ENCODE measurements at regions not wholly inside any gene's neighbourhood (a gene's known extent, or its start where the extent isn't known, plus 50 kb on each side); places are given as distances from the start of the nearest gene placed in this dataset.
"Not testable (repeated sequence)": the region's sequence is repeated elsewhere in the genome, so short reads cannot be mapped to it uniquely, and the experiment has no call there.

DNA sequence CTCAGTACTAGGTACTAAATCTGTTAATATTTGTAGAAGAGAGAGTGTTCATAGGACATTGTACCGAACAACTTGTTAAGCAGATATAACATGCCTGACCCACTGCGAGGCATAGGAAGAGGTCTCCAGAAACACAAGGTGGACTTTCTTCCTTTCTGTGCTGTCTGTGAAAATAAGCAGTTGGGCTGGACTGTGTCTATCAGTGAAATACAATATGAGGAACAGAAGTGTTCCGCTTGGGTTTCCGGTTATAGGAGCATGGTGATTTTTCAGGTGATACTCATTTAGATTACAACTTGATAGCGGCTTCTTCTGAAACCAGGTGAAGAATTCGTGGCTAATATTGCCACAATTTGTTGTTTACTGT is 60.9 kb upstream of the TLR4 start (continued):
- TF ChIP-seq, protein P1, sequence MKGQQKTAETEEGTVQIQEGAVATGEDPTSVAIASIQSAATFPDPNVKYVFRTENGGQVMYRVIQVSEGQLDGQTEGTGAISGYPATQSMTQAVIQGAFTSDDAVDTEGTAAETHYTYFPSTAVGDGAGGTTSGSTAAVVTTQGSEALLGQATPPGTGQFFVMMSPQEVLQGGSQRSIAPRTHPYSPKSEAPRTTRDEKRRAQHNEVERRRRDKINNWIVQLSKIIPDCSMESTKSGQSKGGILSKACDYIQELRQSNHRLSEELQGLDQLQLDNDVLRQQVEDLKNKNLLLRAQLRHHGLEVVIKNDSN (IDR thresholded peaks at IDR 0.05; ENCODE audit: borderline replicate concordance, low read depth), result no peak
- TF ChIP-seq FOXM1 (IDR thresholded peaks at IDR 0.05; ENCODE audit: low read depth) (no peak), FOXJ3 (CRISPR knock-in tag; IDR thresholded peaks at IDR 0.05) (no peak), SIN3A (IDR thresholded peaks at IDR 0.05; ENCODE audit: borderline replicate concordance, low read depth, low read length) (no peak), TAF1 (IDR thresholded peaks at IDR 0.05; ENCODE audit: borderline replicate concordance, low read depth, low read length) (no peak)
- TF ChIP-seq, protein P2, sequence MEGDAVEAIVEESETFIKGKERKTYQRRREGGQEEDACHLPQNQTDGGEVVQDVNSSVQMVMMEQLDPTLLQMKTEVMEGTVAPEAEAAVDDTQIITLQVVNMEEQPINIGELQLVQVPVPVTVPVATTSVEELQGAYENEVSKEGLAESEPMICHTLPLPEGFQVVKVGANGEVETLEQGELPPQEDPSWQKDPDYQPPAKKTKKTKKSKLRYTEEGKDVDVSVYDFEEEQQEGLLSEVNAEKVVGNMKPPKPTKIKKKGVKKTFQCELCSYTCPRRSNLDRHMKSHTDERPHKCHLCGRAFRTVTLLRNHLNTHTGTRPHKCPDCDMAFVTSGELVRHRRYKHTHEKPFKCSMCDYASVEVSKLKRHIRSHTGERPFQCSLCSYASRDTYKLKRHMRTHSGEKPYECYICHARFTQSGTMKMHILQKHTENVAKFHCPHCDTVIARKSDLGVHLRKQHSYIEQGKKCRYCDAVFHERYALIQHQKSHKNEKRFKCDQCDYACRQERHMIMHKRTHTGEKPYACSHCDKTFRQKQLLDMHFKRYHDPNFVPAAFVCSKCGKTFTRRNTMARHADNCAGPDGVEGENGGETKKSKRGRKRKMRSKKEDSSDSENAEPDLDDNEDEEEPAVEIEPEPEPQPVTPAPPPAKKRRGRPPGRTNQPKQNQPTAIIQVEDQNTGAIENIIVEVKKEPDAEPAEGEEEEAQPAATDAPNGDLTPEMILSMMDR (IDR thresholded peaks at IDR 0.05), result no peak

DNA sequence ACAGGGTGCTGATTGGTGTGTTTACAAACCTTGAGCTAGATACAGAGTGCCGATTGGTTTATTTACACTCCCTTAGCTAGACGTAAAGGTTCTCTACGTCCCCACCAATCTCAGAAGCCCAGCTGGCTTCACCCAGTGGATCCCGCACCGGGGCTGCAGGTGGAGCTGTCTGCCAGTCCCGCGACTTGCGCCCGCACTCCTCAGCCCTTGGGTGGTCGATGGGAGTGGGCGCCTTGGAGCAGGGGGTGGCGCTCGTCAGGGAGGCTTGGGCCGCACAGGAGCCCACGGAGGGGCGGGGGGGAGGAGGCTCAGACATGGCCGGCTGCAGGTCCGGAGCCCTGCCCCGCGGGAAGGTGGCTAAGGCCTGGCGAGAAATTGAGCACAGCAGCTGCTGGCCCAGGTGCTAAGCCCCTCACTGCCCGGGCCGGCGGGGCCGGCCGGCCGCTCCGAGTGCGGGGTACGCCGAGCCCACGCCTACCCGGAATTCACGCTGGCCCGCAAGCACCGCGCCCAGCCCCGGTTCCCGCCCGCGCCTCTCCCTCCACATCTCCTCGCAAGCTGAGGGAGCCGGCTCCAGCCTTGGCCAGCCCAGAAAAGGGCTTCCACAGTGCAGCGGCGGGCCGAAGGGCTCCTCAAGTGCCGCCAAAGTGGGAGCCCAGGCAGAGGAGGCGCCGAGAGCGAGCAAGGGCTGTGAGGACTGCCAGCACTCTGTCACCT is 61.5 kb upstream of the TLR4 start:
- H3K9me2 ChIP-seq; H3K36me3 ChIP-seq (replicated peaks in 1 of 2; ENCODE audit: control insufficient read depth in 1 of 2, insufficient read depth in 2 of 2, low read length in 1 of 2); H3K9me3 ChIP-seq; H2AFZ ChIP-seq (ENCODE audit: low read depth); H4K20me1 ChIP-seq (ENCODE audit: insufficient read depth); H3K27ac ChIP-seq (ENCODE audit: low read depth in 2 of 2, low read length in 1 of 2); H3K79me2 ChIP-seq (ENCODE audit: insufficient read depth); H3K4me2 ChIP-seq; POLR2A ChIA-PET; H3K4me3 ChIP-seq (ENCODE audit: low read depth in 2 of 2, low read length in 1 of 2); H3F3A ChIP-seq (replicated peaks; ENCODE audit: insufficient read depth); DNase-seq; H3K9ac ChIP-seq; H3K27me3 ChIP-seq (ENCODE audit: insufficient read depth): not testable (repeated sequence)
- 78% methylated on average over 22 of the region's 50 CpGs for WGBS (ENCODE audit: low lambda C conversion rate)
- peaks cover 0 to 12% of the 10 kb centered on the region in 2 experiments; a peak in 3 of 4 replicates for H3K4me1 ChIP-seq (ENCODE audit: control insufficient read depth in 1 of 2, insufficient read depth in 2 of 2, low read depth in 1 of 2, low read length in 1 of 2)
- CTCF ChIA-PET, result interaction anchor here (0.9 to 1.9 kb wide), 3 partner anchors 12 to 155 kb away, joined by 4 to 7 read pairs (median 5); no protein-coding TSS in a partner anchor

DNA sequence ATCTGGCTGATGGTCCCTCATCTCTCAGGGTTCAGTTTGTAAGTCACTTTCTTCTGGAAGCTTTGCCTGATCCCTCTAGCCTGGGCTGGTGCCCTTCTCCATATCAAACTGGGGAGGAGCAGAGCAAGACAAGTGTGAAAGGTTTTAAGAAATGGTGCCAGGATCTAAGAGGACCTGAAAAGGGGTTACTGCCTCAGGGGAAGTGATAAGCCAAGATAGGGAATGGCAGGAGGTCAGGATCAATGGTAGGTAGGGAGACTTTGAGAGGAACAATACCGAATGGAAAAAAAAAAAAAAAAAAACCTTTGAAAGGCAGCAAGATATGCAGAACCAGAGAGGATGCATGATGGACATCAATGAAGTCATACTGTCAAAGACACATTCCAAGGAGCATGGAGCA is 67.5 kb upstream of the TLR4 start:
- Histone ChIP-seq H3F3A (replicated peaks; ENCODE audit: insufficient read depth) (no peaks in the 10 kb centered on the region), H2AFZ (ENCODE audit: low read depth) (no peak overlapping the region), H3K9me3 (no peaks in the 10 kb centered on the region), H3K9ac (no peak overlapping the region), H3K9me2 (no peaks in the 10 kb centered on the region), H3K36me3 (replicated peaks in 1 of 2; ENCODE audit: control insufficient read depth in 1 of 2, insufficient read depth in 2 of 2, low read length in 1 of 2) (no peaks in the 10 kb centered on the region), H3K27me3 (ENCODE audit: insufficient read depth) (no peaks in the 10 kb centered on the region), H3K27ac (ENCODE audit: low read depth in 2 of 2, low read length in 1 of 2) (no peak overlapping the region), H3K4me2 (no peak overlapping the region), H3K4me3 (ENCODE audit: low read depth in 2 of 2, low read length in 1 of 2) (no peak overlapping the region), H3K79me2 (ENCODE audit: insufficient read depth) (no peaks in the 10 kb centered on the region), H4K20me1 (ENCODE audit: insufficient read depth) (no peaks in the 10 kb centered on the region), H3K4me1 (ENCODE audit: control insufficient read depth in 1 of 2, insufficient read depth in 2 of 2, low read depth in 1 of 2, low read length in 1 of 2) (no peaks in the 10 kb centered on the region; a peak in 2 of 4 replicates)
- CTCF ChIA-PET, result no interaction called here
- no peak for DNase-seq
- WGBS (ENCODE audit: low lambda C conversion rate), result 25% methylated on average over 1 of the region's 1 CpG
- POLR2A ChIA-PET, result no interaction called here
- TF ChIP-seq YY1 (IDR thresholded peaks at IDR 0.05; ENCODE audit: low read depth) (no peak), EZH2phosphoT487 (IDR thresholded peaks at IDR 0.05; ENCODE audit: borderline replicate concordance, low read depth) (no peak)
